GM21360 (cell line): ENCODE measurements at regions not wholly inside any gene's neighbourhood (a gene's known extent, or its start where the extent isn't known, plus 50 kb on each side); places are given as distances from the start of the nearest gene placed in this dataset.

Experiments
- ATAC-seq: cut with Tn5 transposase; IDR thresholded peaks from one replicate; pipeline ENCODE4 v1.9.1; 2021; ENCODE audit warnings: mild to moderate bottlenecking, moderate library complexity; ENCODE audit not compliant: unreplicated experiment

- ATAC-seq, result no peak
Measured at GRCh38 chr18:78898635-78899034, 81.0 kb upstream of the SALL3 start.

GRCh38 chr18:78899241-78899640 lies 80.4 kb upstream of the SALL3 start:
- no peak for ATAC-seq

- no peak for ATAC-seq
Measured at GRCh38 chr18:78900938-78901909, 78.4 kb upstream of the SALL3 start.

GRCh38 chr18:78901923-78902794 lies 77.5 kb upstream of the SALL3 start:
- ATAC-seq, result no peak

GRCh38 chr18:78902795-78903435 lies 76.7 kb upstream of the SALL3 start:
- no peak for ATAC-seq

GRCh38 chr18:78903436-78904178 lies 76.0 kb upstream of the SALL3 start:
- no peak for ATAC-seq

GRCh38 chr18:78904179-78904531 lies 75.5 kb upstream of the SALL3 start:
- ATAC-seq, result no peak

- no peak for ATAC-seq
Measured at GRCh38 chr18:78905334-78905733, 74.3 kb upstream of the SALL3 start.

- ATAC-seq, result no peak
Measured at GRCh38 chr18:78906066-78906465, 73.6 kb upstream of the SALL3 start.

- ATAC-seq, result no peak
Measured at GRCh38 chr18:78908462-78909260, 71.0 kb upstream of the SALL3 start.

GRCh38 chr18:78911751-78912283 lies 67.8 kb upstream of the SALL3 start:
- no peak for ATAC-seq

GRCh38 chr18:78912336-78912735 lies 67.3 kb upstream of the SALL3 start:
- no peak for ATAC-seq

GRCh38 chr18:78912844-78913243 lies 66.8 kb upstream of the SALL3 start:
- ATAC-seq, result no peak

- no peak for ATAC-seq
Measured at GRCh38 chr18:78913395-78913794, 66.2 kb upstream of the SALL3 start.

- ATAC-seq, result no peak
Measured at GRCh38 chr18:78913830-78914231, 65.8 kb upstream of the SALL3 start.

- ATAC-seq, result no peak
Measured at GRCh38 chr18:78914249-78914935, 65.2 kb upstream of the SALL3 start.

- no peak for ATAC-seq
Measured at GRCh38 chr18:78915446-78916008, 64.1 kb upstream of the SALL3 start.

GRCh38 chr18:78918707-78919106 lies 60.9 kb upstream of the SALL3 start:
- ATAC-seq, result no peak

GRCh38 chr18:78919956-78920355 lies 59.7 kb upstream of the SALL3 start:
- ATAC-seq, result no peak
